NCI-H526 (cell line): ENCODE measurements at regions not wholly inside any gene's neighbourhood (a gene's known extent, or its start where the extent isn't known, plus 50 kb on each side); places are given as distances from the start of the nearest gene placed in this dataset.
"Not testable (repeated sequence)": the region's sequence is repeated elsewhere in the genome, so short reads cannot be mapped to it uniquely, and the experiment has no call there.

Experiments used
- DNase-seq, 2 experiments: peaks; one replicate each; lab custom pipeline; 2025; lab: John Stamatoyannopoulos, UW

DNA sequence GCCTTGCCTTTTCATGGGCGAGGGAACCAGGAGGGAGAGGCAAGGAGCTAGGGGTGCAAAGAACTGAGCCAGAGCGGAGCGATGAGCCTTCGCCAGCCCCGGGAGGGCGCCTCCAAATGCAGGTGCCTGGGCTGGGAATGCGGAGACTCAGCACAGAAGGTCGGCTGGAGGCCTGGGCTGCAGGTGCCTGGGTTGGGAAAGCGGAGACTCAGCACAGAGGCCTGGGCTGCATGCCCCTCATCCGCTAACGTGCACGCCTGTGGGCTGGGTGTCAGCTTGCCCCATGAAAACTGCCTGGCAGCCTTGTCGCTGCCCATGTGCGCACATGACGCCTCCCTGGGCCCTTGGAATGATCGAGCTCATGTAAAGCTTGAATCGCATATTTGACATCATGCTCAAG is 51.8 kb downstream of the POM121L12 start:
- no peak for DNase-seq

DNA sequence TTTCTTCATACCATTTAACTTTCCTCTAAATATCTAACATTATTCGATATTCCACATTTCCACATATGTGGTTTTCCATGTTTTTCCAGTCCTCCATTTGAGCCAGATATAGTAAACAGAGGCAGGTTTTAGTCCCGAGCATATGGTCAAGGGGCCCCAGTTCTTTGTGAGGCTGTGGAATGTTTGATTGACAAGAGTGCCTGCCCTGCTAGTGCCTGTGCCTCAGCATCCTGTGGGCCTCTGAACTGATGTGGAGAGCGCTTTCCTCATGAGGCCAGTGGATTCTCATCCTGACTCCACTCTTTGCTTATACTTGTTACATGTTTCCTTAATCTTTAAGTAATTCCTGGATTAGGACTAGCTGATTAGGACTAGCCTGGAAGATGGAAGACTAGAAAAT is 58.8 kb downstream of the POM121L12 start:
- DNase-seq = no peak

DNA sequence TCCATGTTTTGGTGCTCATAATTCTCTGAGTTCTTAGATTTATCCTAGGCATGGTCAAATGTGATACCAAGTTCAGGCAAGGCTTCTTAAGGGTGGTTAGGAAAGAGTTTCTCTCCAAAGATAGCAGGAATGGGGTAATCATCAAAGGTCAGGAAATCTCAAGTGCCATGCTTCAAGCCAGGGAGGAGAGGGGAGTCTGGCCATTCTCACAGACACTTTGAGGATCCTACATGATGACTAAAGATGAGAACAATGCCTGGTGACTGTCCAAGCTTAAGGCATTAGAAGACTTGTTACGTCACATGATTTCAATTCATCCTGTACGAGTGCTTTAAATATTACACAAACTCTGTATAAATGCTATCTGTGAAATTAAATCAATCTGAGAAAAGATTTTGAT is 59.4 kb downstream of the POM121L12 start:
- DNase-seq = no peak

DNA sequence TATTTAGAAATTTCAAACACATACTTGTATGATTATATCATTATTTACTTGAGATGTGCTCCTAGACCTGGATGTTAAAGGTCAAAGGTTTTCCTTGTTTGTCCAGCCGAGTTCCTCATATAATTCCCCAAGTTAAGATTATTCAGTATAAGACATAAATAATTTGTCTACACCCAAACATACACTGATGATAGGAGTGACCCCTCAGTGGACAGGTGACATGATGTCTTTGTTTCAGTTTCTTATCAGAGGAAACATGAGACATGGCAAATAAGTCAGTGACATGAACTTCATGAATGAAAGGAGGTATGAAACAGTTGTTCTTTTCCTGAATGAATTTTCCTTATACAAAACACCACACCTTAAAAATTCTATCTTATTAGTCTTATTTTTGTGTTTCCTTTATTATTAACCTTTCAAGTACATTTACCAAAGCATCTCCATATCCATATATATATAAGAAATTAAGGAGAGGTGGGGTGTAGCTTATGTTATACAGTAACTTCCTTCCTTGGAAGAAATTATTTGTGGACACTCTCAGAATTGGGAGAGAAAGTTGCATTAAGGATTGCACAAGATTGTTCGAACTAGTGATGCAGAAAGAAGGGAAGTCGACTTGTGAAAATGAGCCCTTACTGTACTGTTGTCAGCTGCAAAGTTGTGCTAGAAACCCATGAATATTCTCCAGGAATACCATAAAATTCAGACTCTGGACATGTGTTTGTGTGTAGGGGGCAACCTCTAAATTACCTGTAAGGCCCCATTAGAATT is 60.5 kb downstream of the POM121L12 start:
- DNase-seq = no peak

DNA sequence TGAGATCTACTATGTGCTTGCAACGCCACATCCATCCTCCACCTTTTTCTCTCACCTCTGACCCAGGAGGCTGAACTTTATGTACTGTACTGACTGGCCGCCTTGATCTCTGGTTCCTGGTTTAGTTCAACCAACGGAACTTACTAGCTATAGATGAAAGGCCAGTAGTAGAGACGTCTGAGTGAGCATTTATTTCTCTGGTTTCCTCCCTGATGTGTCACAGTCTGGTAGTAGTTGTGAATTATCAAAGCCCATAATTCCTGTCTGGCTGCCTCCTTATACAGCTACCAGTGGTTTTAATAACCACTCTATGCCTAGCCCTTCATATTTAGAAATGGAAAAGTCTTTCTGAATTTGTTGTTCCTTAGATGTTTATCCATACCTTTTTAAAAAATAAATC is 64.7 kb downstream of the POM121L12 start:
- DNase-seq = no peak

DNA sequence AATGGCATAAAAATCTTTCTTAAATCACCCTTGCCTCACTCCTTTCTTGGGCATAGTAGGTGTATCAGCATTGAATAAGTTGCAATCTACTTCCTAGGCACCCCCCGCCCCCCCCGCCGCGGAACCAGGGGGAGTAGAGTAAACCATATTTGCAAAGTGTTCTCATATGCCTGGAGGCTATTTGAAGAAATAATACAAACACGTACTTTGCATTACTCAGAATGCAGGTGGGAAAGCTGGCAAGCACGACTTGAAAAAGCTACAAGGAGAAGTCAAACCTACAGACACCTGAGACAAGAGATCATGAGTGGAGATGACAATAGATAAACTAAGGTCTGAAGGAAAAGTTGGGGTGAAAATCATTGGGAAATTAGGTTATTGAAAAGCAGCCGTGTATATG is 65.6 kb downstream of the POM121L12 start:
- peak in 1 of 2 experiments; percentile 12 for DNase-seq

DNA sequence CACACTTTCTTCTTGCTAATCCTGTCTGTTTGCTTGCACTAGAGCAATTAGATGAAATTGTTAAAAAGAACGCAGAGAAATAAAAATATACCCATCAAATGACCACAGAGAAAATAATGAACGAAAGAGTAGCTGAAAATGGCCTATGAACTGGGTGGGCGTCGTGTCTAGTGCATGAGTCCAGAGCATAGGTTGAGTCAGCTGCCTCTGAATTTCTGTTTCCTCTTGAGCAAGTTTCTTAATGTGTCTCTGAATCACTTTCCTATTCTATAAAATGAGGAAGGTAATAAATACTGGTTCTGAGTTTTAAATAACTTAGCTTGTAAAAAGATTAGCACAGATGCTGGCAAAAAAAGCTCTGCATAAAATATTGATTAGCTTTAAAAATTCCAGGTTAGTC is 75.0 kb downstream of the POM121L12 start:
- no peak for DNase-seq

DNA sequence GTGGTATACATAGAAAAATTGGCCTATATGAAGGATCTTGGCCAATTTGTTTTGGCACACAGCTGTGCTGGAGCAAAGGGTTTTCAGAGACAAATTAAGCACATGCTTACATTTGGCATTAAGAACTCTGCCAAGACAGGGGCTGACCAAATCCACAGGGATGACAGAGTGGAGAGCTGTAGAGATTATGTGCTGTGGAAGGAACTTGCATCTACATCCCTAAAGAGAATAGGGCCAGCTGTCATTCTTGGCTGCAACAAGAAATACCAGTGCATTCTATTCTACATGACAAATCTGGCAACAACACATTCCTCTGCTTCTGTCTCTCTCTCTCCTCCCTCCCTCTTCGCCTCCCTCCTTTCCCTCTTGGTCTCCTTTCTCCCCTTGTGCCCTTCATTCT is 75.6 kb downstream of the POM121L12 start:
- DNase-seq = no peak

DNA sequence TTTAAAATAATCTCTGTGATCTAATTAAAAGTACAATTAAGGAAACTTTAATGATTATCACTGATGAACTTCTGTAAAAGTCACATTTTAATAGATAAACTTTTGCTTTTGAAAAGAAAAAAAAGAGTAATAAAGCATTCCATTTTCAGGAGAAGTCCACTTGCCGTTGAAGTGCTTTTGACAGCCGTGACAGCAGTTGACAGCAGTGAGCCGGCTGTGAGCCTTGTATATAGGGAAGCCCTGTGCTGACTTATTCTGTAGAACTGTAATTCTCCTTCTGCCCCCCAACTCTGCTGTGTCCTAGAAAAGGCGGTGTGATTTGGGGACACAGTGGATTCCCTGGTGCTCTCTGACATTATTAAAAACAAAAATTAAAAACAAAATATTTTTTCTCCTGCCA is 78.0 kb downstream of the POM121L12 start:
- no peak for DNase-seq

DNA sequence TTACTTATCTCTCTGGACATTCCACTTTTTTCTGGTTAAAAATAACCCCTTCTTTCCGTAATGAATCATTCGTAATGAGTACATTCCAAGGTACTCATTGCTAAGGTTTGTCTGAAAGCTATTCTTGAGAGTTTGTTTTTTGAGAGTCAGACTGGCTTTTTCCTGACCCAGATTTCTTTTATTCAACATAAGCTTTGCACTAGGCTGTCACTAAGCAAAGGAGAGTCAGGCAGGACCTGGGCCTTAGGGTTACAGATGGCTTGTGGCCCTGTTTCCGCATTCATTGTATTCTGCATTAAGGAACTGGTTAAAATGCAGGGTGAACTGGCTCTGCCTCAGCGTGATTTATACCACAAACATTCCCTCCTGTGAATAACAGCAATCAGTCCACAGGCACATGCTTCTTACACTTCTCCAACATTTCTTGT is 84.1 kb downstream of the POM121L12 start:
- no peak for DNase-seq

DNA sequence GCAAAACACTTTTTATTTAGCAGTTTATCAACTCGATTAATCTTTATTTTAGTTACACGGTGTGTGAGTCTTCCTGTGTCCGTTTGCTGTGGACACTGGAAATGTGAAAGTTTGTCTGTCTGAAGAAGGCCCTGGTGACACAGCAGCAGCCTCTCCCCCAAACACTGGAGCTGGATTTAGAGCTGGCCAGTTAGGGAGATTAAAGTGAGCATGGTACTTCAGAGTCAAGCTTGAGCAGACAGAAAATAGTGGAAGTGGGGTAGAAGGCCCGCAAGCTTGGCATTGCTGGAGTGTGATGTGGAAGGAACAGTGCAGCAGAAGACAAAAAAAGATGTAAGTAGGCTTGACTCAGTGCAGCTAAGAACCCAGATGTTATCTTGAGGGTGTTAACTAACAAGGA is 85.9 kb downstream of the POM121L12 start:
- DNase-seq = no peak

DNA sequence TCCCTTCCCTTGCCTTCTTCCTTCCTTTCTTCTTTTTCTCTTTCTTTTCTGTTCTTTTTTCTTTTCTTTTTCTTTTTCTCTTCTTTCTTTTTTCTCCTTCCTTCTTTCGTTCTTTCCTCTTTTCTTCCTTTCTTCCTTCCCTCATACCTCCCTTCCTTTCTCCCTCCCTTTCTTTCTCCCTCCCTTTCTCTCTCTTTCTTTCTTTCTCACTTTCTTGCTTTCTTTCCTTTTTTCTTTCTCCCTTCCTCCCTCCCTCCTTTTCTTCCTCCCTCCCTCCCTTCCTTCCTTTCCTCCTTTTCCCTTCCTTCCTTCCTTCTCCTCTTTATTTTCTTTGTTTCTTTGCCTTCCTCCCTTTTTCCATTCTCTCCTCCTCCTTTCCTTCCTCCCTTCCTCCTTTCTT is 96.3 kb downstream of the POM121L12 start:
- no peak for DNase-seq

DNA sequence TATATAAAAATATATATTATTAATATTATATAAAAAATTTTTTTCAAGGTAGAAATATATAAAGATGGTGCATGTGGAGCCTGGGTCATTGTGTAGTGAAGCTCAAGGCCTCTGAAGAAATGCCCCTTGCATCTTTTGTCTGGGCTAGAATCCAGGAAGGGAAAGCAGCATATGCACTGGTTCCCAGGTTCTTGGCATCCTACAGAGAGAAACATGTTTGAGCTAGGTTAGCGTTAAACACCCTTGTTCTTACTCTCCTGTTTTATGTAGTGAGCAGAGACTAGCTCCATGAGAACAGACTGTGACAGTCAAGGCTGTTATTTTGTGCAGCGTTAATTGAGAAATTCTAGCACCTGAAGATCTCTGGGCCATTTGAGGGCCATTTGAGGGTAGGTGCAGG is 116.1 kb downstream of the POM121L12 start:
- DNase-seq = no peak

DNA sequence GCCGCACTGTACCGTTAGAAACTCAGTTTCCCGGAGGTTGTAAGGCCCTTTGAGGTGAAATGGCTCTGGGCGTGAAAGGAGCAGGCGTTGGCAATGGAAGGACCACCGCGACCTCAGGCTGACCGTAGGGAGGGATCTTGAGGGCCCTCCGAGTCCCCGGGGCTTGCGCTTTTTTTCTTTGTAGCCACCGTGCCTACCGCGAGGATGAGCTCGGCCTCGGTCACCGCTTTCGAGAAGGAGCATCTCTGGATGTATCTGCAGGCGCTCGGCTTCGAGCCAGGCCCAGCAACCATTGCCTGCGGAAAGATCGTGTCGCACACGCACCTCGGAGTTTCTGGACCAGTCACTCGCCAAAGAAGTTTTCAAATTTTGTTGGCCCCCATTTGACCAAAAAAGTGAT is 151.8 kb downstream of the POM121L12 start:
- not testable (repeated sequence) for DNase-seq

DNA sequence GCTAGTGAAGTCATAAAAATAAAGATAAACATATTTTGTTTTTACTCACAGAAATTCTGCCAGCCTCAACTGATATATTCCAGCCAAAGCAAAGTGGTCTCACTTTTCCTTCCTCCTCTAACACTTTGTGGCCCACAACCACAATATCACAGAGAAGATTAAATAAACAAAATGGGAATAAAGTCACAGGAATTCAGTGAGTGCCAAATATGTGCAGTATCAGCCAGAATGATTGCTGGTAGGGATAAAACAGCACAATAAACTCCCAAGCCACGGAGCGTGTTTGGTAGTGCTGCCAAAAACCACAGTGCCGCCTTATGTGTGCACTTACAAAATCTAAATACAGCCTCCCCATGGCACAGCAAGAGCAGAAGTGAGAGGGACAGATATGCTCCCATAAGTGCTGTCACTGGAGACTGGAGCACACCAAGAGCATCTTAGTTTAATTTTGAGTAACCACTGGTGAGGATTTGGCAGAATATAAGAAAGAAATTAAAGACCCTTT is 155.8 kb downstream of the POM121L12 start:
- no peak for DNase-seq

DNA sequence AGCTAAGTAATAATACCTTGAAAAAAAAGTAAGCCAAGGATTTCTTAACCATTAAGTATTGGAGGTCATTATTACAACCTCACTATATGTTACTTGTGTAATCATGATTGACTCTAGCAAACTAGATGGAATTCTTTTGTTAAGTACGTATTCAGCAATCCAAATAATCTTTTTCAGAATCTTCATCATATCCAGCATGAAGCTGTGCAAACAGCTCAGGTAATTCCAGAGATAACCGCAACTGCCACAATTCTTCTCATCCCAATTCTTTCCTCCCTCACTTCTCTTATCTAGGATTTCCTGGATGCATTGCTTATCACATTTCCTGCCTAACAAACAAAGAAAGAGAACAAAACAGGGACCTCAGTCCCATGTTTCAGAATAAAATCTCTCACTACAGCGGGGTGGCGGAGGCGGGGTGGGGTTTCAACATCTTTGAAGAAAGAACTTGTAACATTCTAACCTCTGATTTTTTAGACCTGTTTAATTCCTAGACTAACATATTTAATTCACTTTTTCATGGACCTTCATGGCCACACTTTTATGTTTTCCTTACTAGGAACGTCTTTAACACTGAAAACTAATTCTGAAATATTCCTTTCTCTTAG is 156.5 kb downstream of the POM121L12 start:
- DNase-seq = no peak

DNA sequence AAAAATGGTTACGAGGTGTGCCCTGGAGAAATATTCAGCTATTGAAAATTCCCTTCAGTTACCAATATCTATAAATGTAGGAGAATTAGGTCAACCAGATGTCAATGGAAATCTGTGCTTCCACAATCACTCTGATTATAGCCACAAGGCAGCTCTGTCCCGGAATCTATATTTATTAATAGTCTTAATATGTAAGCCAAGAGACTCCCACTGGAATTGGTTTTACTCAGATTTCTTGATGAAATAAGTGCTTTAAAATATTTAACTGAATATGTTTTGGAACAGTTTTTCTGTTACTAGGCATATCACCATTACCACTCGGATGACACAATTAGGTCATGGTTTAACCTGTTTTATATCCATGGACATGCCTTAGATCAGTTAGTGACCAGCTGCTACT is 169.6 kb downstream of the POM121L12 start:
- DNase-seq = no peak

DNA sequence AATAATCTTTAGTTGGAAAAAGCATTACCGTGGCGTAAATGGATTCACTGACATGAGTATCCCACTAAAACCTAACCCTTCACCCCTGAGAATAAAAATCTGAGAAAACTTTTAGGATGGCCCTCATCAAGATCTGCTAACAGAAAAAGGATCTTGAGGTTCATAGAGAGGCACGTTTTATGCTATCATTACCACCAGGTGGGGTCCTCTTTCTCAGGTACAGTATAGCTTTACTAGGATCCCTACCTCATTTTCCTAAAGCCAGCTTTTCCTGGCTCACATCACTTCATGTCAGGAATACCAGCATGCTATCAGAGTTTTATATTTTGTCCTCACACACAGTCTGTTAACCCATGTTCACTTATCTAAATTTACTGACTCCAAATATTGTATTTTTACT is 173.7 kb downstream of the POM121L12 start:
- peak in 1 of 2 experiments; percentile 13 for DNase-seq

DNA sequence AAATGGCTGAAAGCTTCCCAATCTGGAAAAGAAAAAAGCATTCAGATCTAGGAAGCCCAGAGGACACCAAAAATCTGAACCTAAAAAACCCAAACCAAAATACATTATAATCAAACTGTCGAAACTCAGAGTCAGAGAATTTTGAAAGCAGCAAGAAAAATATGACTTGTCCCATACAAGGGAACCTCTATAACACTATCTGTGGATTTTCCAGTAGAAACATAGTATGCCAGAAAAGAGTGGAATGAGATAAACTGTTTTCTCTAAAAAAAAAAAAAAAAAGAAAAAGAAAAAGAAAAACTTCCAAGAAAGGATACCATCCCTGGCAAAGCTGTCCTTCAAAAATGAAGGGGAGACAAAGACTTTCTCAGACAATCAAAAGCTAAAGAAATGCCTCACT is 179.0 kb downstream of the POM121L12 start:
- DNase-seq = no peak

DNA sequence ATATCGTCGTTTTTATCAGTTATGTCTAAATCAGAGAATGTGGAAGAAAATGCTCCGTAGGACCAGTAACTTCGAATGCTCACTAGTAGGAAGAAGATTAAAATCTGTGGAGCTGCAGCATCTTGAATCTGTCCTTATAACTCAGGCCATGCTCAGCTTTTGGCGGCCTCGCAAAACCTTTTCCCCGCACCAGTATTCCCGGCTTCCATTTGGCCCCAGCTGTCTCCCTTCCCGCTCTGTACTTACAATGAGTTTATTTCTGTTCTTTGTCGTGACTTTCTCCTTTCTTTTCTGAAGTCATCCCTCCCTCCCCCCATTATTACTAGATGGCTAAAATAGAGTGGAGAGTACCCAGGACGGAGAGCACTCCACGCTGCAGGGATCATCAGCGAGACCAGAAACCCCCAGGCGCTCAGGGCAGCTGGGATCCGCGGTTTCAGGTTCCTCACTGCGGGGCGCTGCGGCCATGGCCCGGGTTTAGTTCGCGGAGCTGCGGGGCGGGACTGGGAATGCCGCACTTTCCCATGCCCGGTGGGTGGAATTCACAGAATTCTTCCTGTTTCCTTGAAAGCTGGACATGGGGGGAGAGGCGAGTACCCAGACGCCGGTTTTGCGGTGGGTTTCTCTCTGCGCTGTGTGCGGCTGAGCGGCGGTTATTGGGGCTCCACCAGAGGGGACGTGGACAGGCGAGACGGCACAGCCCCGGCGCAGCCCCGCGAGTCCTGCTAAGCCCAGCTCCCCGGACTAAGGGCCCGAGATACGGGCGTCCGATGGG is 183.5 kb downstream of the POM121L12 start:
- no peak for DNase-seq

DNA sequence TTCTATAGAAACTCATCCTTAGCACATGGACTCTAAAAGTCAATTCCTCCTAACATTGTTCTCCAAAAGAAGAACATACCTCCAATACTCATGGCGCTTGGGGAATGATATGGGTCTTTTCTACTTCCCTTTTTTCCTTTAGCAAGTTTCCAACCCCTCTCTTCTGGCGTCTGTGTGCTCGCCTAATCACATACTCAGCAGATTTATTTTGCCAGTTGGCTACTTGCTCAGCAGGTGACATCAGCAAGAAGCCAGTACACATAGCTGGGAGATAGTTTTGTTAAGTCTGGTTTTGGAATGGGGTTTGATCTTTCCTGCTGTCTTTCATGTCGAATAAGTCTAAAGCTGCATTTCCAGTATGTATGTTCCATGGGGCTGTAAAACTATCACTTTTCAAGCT is 193.8 kb downstream of the POM121L12 start:
- no peak for DNase-seq

DNA sequence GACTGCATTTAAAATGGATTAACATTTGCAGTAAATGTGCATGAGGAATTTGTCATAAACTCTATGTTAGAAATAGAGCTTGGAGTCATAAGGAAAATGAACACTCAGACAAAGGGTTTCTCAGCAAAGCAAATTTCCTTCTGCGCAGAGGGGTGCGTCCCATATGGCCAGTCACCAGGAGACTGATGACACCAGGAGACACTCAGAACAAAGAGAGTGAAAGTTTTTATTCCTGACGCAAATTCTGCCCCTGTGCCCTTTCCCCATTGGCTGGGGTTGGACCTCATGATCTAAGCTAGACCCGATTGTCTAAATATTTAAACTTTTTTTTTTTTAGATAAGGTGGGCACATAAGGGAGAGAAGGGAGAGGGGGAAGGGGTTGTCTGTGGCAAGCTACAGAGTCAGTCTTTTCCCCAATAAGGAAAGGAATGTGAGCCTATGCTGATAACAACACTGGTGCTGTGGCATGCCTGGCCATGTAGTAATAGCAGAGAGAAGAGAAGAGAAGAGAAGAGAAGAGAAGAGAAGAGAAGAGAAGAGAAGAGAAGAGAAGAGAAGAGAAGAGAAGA is 202.0 kb downstream of the POM121L12 start:
- no peak for DNase-seq
